HG02571 (cell line): ENCODE measurements at regions not wholly inside any gene's neighbourhood (a gene's known extent, or its start where the extent isn't known, plus 50 kb on each side); places are given as distances from the start of the nearest gene placed in this dataset.
"Not testable (repeated sequence)": the region's sequence is repeated elsewhere in the genome, so short reads cannot be mapped to it uniquely, and the experiment has no call there.

Experiments
- ATAC-seq: cut with Tn5 transposase; IDR thresholded peaks from one replicate; pipeline ENCODE4 v1.9.1; 2021; ENCODE audit warnings: mild to moderate bottlenecking, moderate library complexity; ENCODE audit not compliant: unreplicated experiment

GRCh38 chr3:72081471-72082185 is 296.7 kb upstream of the PROK2 start:
- no peak for ATAC-seq

GRCh38 chr3:72080800-72081199 is 295.9 kb upstream of the PROK2 start:
- no peak for ATAC-seq

- ATAC-seq: no peak
Observed at GRCh38 chr3:72080095-72080494, 295.1 kb upstream of the PROK2 start.

GRCh38 chr3:72079369-72079872 is 294.5 kb upstream of the PROK2 start:
- no peak for ATAC-seq

- ATAC-seq: no peak
Observed at GRCh38 chr3:72078676-72079368, 293.9 kb upstream of the PROK2 start.

- ATAC-seq: peak; percentile 46
Observed at GRCh38 chr3:72077473-72078259, 292.7 kb upstream of the PROK2 start.

- not testable (repeated sequence) for ATAC-seq
Observed at GRCh38 chr3:72075848-72076247, 290.9 kb upstream of the PROK2 start.

GRCh38 chr3:72071624-72072023 is 286.7 kb upstream of the PROK2 start:
- no peak for ATAC-seq

- no peak for ATAC-seq
Observed at GRCh38 chr3:72070005-72070404, 285.1 kb upstream of the PROK2 start.

- ATAC-seq: no peak
Observed at GRCh38 chr3:72069543-72069942, 284.6 kb upstream of the PROK2 start.

- ATAC-seq: no peak
Observed at GRCh38 chr3:72068621-72069020, 283.7 kb upstream of the PROK2 start.

GRCh38 chr3:72067721-72068120 is 282.8 kb upstream of the PROK2 start:
- ATAC-seq: no peak

GRCh38 chr3:72065872-72066641 is 281.1 kb upstream of the PROK2 start:
- no peak for ATAC-seq

GRCh38 chr3:72065236-72065635 is 280.3 kb upstream of the PROK2 start:
- no peak for ATAC-seq

GRCh38 chr3:72064727-72065126 is 279.8 kb upstream of the PROK2 start:
- ATAC-seq: not testable (repeated sequence)

- ATAC-seq: no peak
Observed at GRCh38 chr3:72062017-72062416, 277.1 kb upstream of the PROK2 start.

GRCh38 chr3:72060447-72061034 is 275.6 kb upstream of the PROK2 start:
- ATAC-seq: no peak

GRCh38 chr3:72058493-72059081 is 273.6 kb upstream of the PROK2 start:
- ATAC-seq: no peak

- no peak for ATAC-seq
Observed at GRCh38 chr3:72055436-72055835, 270.5 kb upstream of the PROK2 start.

- no peak for ATAC-seq
Observed at GRCh38 chr3:72054976-72055375, 270.0 kb upstream of the PROK2 start.
